ENCODE measurements at regions not wholly inside any gene's neighbourhood (a gene's known extent, or its start where the extent isn't known, plus 50 kb on each side); places are given as distances from the start of the nearest gene placed in this dataset.

- TF ChIP-seq POLR2AphosphoS5 (IDR thresholded peaks at IDR 0.05; ENCODE audit: insufficient read depth, low read depth, low read length) (no peak), FOS (IDR thresholded peaks at IDR 0.05; ENCODE audit: borderline replicate concordance, insufficient read depth, low read length) (no peak), MAX (IDR thresholded peaks at IDR 0.05; ENCODE audit: insufficient read depth, insufficient read length) (no peak)
- Histone ChIP-seq H3K4me2 (ENCODE audit: insufficient read depth, low read length) (no peak overlapping the region), H3K9me1 (replicated peaks; ENCODE audit: control insufficient read depth, extremely low read depth, insufficient read depth, low read length) (no peaks in the 10 kb centered on the region), H3K4me1 (ENCODE audit: control insufficient read depth, extremely low read depth, insufficient read depth, low read length) (no peaks in the 10 kb centered on the region), H4K20me1 (replicated peaks; ENCODE audit: control insufficient read depth, extremely low read depth, insufficient read depth, low read length) (no peaks in the 10 kb centered on the region), H2AFZ (ENCODE audit: low read depth, low read length) (no peak overlapping the region), H3K9ac (replicated peaks; ENCODE audit: extremely low read depth, insufficient read depth, low read length) (no peak overlapping the region), H3K9me3 (replicated peaks; ENCODE audit: control insufficient read depth, insufficient read depth, low read length) (no peaks in the 10 kb centered on the region), H3K27me3 (ENCODE audit: control insufficient read depth in 2 of 2, insufficient read depth in 2 of 2, low read length in 2 of 2) (no peaks in the 10 kb centered on the region), H3K36me3 (ENCODE audit: control insufficient read depth in 2 of 2, extremely low read depth in 1 of 2, insufficient read depth in 2 of 2, low read length in 2 of 2) (no peaks in the 10 kb centered on the region), H3K4me3 (replicated peaks in 1 of 3; ENCODE audit: insufficient read depth in 1 of 3, low read depth in 1 of 3, low read length in 3 of 3) (no peak overlapping the region), H3K79me2 (ENCODE audit: control insufficient read depth, insufficient read depth, low read length) (no peaks in the 10 kb centered on the region), H3K27ac (ENCODE audit: insufficient read depth, low read depth, low read length) (no peak overlapping the region)
- DNase-seq (ENCODE audit: low read depth, low spot score), result no peak
- FAIRE-seq, result no peak
- POLR2A ChIA-PET, result interaction anchor here (0.6 kb wide), 1 partner anchor 31 kb away, joined by 3 read pairs; no protein-coding TSS in a partner anchor
- BruUV-seq (replicated peaks), result no TSS peak
- dilution Hi-C loops (cut with MboI; ENCODE audit: extremely low pct_ligation_motif_present, low sequenced_read_pairs), result no loop called here
- intact Hi-C loops (cut with micrococcal nuclease), result no loop called here
- CTCF ChIA-PET, result interaction anchor here (0.9 kb wide), 1 partner anchor 213 kb away, joined by 3 read pairs; no protein-coding TSS in a partner anchor
Measured at GRCh38 chr17:83175119-83175821, 95.9 kb downstream of the METRNL start.

GRCh38 chr17:83175822-83176622 is 96.6 kb downstream of the METRNL start:
- Histone ChIP-seq H3K9ac (replicated peaks; ENCODE audit: extremely low read depth, insufficient read depth, low read length) (no peak overlapping the region), H2AFZ (ENCODE audit: low read depth, low read length) (no peak overlapping the region), H3K27ac (ENCODE audit: insufficient read depth, low read depth, low read length) (no peak overlapping the region), H3K9me3 (replicated peaks; ENCODE audit: control insufficient read depth, insufficient read depth, low read length) (no peaks in the 10 kb centered on the region), H3K79me2 (ENCODE audit: control insufficient read depth, insufficient read depth, low read length) (no peaks in the 10 kb centered on the region), H3K4me3 (replicated peaks in 1 of 3; ENCODE audit: insufficient read depth in 1 of 3, low read depth in 1 of 3, low read length in 3 of 3) (no peak overlapping the region), H3K27me3 (ENCODE audit: control insufficient read depth in 2 of 2, insufficient read depth in 2 of 2, low read length in 2 of 2) (no peaks in the 10 kb centered on the region), H4K20me1 (replicated peaks; ENCODE audit: control insufficient read depth, extremely low read depth, insufficient read depth, low read length) (no peaks in the 10 kb centered on the region), H3K4me2 (ENCODE audit: insufficient read depth, low read length) (no peak overlapping the region), H3K9me1 (replicated peaks; ENCODE audit: control insufficient read depth, extremely low read depth, insufficient read depth, low read length) (no peaks in the 10 kb centered on the region), H3K36me3 (ENCODE audit: control insufficient read depth in 2 of 2, extremely low read depth in 1 of 2, insufficient read depth in 2 of 2, low read length in 2 of 2) (no peaks in the 10 kb centered on the region), H3K4me1 (ENCODE audit: control insufficient read depth, extremely low read depth, insufficient read depth, low read length) (no peaks in the 10 kb centered on the region)
- FAIRE-seq (no peak), DNase-seq (ENCODE audit: low read depth, low spot score) (no peak)
- ChIA-PET POLR2A (interaction anchor here (0.6 kb wide), 1 partner anchor 32 kb away, joined by 3 read pairs; no protein-coding TSS in a partner anchor), CTCF (interaction anchor here (0.9 kb wide), 1 partner anchor 213 kb away, joined by 3 read pairs; no protein-coding TSS in a partner anchor)
- BruUV-seq (replicated peaks), result no TSS peak
- dilution Hi-C loops (cut with MboI; ENCODE audit: extremely low pct_ligation_motif_present, low sequenced_read_pairs), result no loop called here
- no peak for TF ChIP-seq GATA2 (IDR thresholded peaks at IDR 0.05; ENCODE audit: insufficient read depth, insufficient read length, low read depth, low read length)
- no peak for TF ChIP-seq FOS (IDR thresholded peaks at IDR 0.05; ENCODE audit: borderline replicate concordance, insufficient read depth, low read length)
- TF ChIP-seq EZH2 (IDR thresholded peaks at IDR 0.05; ENCODE audit: borderline replicate concordance, low read depth, low read length, severe bottlenecking), result no peak
- TF ChIP-seq CTCF (IDR thresholded peaks at IDR 0.05; ENCODE audit: extremely low read depth in 1 of 2, insufficient read depth in 1 of 2, low read depth in 1 of 2, low read length in 2 of 2), result no peak
- TF ChIP-seq POLR2AphosphoS5 (IDR thresholded peaks at IDR 0.05; ENCODE audit: insufficient read depth, low read depth, low read length), result no peak
- no peak for TF ChIP-seq POLR2A (IDR thresholded peaks at IDR 0.05; ENCODE audit: low read depth, low read length)
- TF ChIP-seq JUN (IDR thresholded peaks at IDR 0.05; ENCODE audit: borderline replicate concordance, insufficient read depth, insufficient read length, low read depth), result no peak
- intact Hi-C loops (cut with micrococcal nuclease), result no loop called here
